ENCODE measurements at regions not wholly inside any gene's neighbourhood (a gene's known extent, or its start where the extent isn't known, plus 50 kb on each side); places are given as distances from the start of the nearest gene placed in this dataset.

DNA sequence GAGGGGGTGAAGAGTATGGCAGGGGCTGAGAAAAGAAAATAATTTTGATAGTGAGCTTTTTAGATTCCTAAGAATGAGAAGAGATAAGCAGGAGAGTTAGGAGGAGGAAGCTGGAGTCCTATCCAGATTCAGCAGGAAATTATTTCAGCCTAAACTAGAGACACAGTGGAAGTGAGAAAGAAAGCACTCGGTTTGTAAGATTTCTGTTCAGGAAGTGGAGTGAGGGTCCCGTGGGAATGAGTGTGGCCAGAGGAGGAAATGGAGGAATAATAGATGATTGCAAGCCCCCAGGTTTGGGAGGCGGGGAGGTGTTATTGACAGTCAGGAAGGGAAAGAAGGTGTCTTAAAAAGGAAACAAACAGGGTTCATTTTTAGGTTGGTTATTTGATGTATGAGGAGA lies 84.8 kb upstream of the NRP1 start:
- no peak overlapping the region for H3K4me3 ChIP-seq
- no peaks in the 10 kb centered on the region for H3K9me3 ChIP-seq
- 36 to 57% methylated on average over 3 of the region's 3 CpGs for WGBS, 2 donors
- no peak for DNase-seq
- H3K4me1 ChIP-seq = peaks cover 0 to 33% (median 14%) of the 10 kb centered on the region in 4 donors
- TF ChIP-seq, protein P1, sequence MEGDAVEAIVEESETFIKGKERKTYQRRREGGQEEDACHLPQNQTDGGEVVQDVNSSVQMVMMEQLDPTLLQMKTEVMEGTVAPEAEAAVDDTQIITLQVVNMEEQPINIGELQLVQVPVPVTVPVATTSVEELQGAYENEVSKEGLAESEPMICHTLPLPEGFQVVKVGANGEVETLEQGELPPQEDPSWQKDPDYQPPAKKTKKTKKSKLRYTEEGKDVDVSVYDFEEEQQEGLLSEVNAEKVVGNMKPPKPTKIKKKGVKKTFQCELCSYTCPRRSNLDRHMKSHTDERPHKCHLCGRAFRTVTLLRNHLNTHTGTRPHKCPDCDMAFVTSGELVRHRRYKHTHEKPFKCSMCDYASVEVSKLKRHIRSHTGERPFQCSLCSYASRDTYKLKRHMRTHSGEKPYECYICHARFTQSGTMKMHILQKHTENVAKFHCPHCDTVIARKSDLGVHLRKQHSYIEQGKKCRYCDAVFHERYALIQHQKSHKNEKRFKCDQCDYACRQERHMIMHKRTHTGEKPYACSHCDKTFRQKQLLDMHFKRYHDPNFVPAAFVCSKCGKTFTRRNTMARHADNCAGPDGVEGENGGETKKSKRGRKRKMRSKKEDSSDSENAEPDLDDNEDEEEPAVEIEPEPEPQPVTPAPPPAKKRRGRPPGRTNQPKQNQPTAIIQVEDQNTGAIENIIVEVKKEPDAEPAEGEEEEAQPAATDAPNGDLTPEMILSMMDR (IDR thresholded peaks at IDR 0.05) = no peak
- TF ChIP-seq POLR2AphosphoS5 (IDR thresholded peaks at IDR 0.05) (no peak), POLR2A (IDR thresholded peaks at IDR 0.05) (no peak), EP300 (IDR thresholded peaks at IDR 0.05) (no peak)
- intact Hi-C loops (cut with DNase I) = no loop called here
- no peaks in the 10 kb centered on the region for H3K36me3 ChIP-seq
- H3K27me3 ChIP-seq = no peaks in the 10 kb centered on the region
- H3K27ac ChIP-seq = no peak overlapping the region

DNA sequence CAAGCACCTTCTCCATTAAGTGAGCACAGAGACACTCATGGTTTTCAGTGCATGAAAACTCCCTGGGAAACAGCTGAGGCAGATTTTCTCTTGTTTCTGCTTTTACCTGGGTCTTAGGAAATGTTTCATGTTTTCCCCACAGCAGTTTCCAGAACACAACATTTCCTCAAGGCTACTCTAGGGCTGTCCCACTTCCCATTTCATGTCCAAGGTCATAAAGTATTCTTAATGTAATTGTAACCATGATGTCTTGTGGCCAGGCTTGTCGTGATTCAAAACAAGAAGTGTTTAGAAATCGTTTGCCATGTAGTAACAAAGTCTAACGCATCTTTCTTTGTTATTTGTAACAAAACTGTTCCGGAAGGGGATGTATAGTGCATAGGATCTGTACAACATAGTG lies 83.8 kb upstream of the NRP1 start:
- intact Hi-C loops (cut with DNase I) = no loop called here
- H3K4me3 ChIP-seq = no peak overlapping the region
- TF ChIP-seq, protein P1 (IDR thresholded peaks at IDR 0.05) = no peak
- no peaks in the 10 kb centered on the region for H3K27me3 ChIP-seq
- DNase-seq = no peak
- H3K36me3 ChIP-seq = no peaks in the 10 kb centered on the region
- 70% methylated on average over 4 of the region's 4 CpGs for WGBS, 2 donors
- H3K9me3 ChIP-seq = no peaks in the 10 kb centered on the region
- no peak overlapping the region for H3K27ac ChIP-seq
- peaks cover 0 to 27% (median 12%) of the 10 kb centered on the region in 4 donors for H3K4me1 ChIP-seq

DNA sequence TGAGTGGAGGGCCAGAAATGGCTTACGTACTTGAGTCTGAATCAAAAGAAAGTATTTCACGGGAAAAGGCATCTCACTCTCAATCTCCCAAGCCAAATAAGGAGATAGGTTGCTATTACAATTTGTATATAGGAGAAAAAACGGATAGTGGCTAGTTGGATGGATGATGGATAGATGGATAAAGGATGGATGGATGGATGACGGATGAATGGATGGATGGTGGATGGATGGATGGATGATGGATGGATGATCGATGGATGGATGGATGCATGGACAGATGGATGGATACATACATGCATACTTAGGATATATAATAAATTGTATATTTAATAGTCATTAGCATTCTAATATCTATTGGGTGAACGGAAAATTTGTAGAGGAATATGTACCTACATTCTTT lies 82.2 kb upstream of the NRP1 start:
- no peak overlapping the region for H3K27ac ChIP-seq
- no peak overlapping the region for H3K4me3 ChIP-seq
- 95% methylated on average over 6 of the region's 6 CpGs for WGBS, 2 donors
- TF ChIP-seq, protein P1 (IDR thresholded peaks at IDR 0.05) = no peak
- TF ChIP-seq POLR2AphosphoS5 (IDR thresholded peaks at IDR 0.05) = no peak
- no peak for TF ChIP-seq EP300 (IDR thresholded peaks at IDR 0.05)
- TF ChIP-seq POLR2A (IDR thresholded peaks at IDR 0.05) = no peak
- intact Hi-C loops (cut with DNase I) = no loop called here
- no peaks in the 10 kb centered on the region for H3K36me3 ChIP-seq
- H3K27me3 ChIP-seq = no peaks in the 10 kb centered on the region
- H3K9me3 ChIP-seq = no peaks in the 10 kb centered on the region
- peaks cover 0 to 11% (median 4%) of the 10 kb centered on the region in 4 donors for H3K4me1 ChIP-seq
- no peak for DNase-seq

DNA sequence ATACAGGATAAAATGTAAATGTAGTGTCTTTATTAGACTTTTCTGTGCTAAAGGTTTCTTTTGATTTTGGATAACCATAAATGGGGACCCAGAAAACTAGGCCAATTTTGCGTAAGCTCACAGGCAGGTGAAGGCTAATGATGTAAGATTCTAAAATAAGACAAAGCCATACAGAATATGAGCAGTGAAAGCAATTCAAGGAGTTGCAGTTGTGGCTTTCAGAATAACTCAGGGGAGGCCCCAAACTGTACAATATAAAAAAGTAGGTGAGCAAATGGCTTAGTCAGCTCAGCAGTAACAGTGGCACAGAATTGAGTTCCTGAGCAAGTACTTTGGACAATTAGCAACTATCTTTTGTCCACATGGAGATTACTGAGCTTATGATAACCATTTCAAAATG lies 81.7 kb upstream of the NRP1 start:
- TF ChIP-seq POLR2A (IDR thresholded peaks at IDR 0.05) (no peak), EP300 (IDR thresholded peaks at IDR 0.05) (no peak), POLR2AphosphoS5 (IDR thresholded peaks at IDR 0.05) (no peak)
- TF ChIP-seq, protein P1 (IDR thresholded peaks at IDR 0.05) = no peak
- 87 to 93% methylated on average over 1 of the region's 1 CpG for WGBS, 2 donors
- no peaks in the 10 kb centered on the region for H3K36me3 ChIP-seq
- peak overlapping the region in 1 of 4 donors; percentile 29 for H3K27ac ChIP-seq
- H3K27me3 ChIP-seq = no peaks in the 10 kb centered on the region
- no peak overlapping the region for H3K4me3 ChIP-seq
- no peaks in the 10 kb centered on the region for H3K9me3 ChIP-seq
- H3K4me1 ChIP-seq = peaks cover 0 to 7% (median 0%) of the 10 kb centered on the region in 4 donors
- DNase-seq = no peak
- intact Hi-C loops (cut with DNase I) = no loop called here

DNA sequence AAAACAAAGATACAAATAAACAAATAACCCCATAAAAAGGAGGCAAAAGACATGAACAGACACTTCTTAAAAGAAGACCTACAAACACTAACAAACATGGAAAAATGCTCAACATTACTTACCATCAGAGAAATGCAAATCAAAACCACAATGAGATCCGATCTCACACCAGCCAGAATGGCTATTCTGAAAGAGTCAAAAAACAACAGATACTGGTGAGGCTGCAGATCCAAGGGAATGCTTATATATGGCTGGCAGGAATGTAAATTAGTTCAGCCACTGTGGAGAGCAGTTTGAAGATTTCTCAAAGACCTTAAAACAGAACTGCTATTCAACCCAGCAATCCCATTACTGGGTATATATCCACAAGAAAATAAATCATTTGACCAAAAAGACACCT lies 80.4 kb upstream of the NRP1 start:
- Histone ChIP-seq H3K27ac (no peak overlapping the region), H3K4me3 (no peak overlapping the region), H3K4me1 (peaks cover 0 to 7% (median 2%) of the 10 kb centered on the region in 4 donors), H3K27me3 (no peaks in the 10 kb centered on the region), H3K36me3 (no peaks in the 10 kb centered on the region), H3K9me3 (no peaks in the 10 kb centered on the region)
- TF ChIP-seq POLR2A (IDR thresholded peaks at IDR 0.05) = no peak
- no peak for TF ChIP-seq EP300 (IDR thresholded peaks at IDR 0.05)
- no peak for TF ChIP-seq POLR2AphosphoS5 (IDR thresholded peaks at IDR 0.05)
- TF ChIP-seq, protein P1 (IDR thresholded peaks at IDR 0.05) = no peak
- intact Hi-C loops (cut with DNase I) = no loop called here
- DNase-seq = no peak
- 88 to 91% methylated on average over 1 of the region's 1 CpG for WGBS, 2 donors

Measured in sigmoid colon (tissue), 6 donors.